ENCODE measurements at regions not wholly inside any gene's neighbourhood (a gene's known extent, or its start where the extent isn't known, plus 50 kb on each side); places are given as distances from the start of the nearest gene placed in this dataset.

GRCh38 chr11:98828986-98829708 is 191.6 kb upstream of the CNTN5 start:
- no peaks in the 10 kb centered on the region for H4K20me1 ChIP-seq (ENCODE audit: control insufficient read depth, insufficient read depth)
- no peak for TF ChIP-seq TCF7 (IDR thresholded peaks at IDR 0.05; ENCODE audit: borderline replicate concordance)
- no peak for TF ChIP-seq HDAC6 (IDR thresholded peaks at IDR 0.05; ENCODE audit: unreplicated experiment)
- no peak for TF ChIP-seq RELB (IDR thresholded peaks at IDR 0.05; ENCODE audit: low read depth)
- TF ChIP-seq GABPA (IDR thresholded peaks at IDR 0.05; ENCODE audit: low read depth), result no peak
- no peak for TF ChIP-seq PBX3 (IDR thresholded peaks at IDR 0.05; ENCODE audit: insufficient replicate concordance, low read depth, low read length)
- no peak for TF ChIP-seq FOXM1 (IDR thresholded peaks at IDR 0.05; ENCODE audit: low read depth, low read length)
- TF ChIP-seq KAT2A (conservative IDR thresholded peaks at IDR 0.05; ENCODE audit: control insufficient read depth, low read depth, low read length), result no peak
- TF ChIP-seq NFYB (IDR thresholded peaks at IDR 0.05; ENCODE audit: insufficient read depth, low read depth, low read length), result no peak
- TF ChIP-seq SMAD1 (IDR thresholded peaks at IDR 0.05; ENCODE audit: low read depth, partially characterized antibody), result no peak
- TF ChIP-seq ZNF207 (IDR thresholded peaks at IDR 0.05; ENCODE audit: borderline replicate concordance), result no peak
- TF ChIP-seq SIX5 (IDR thresholded peaks at IDR 0.05; ENCODE audit: low read depth, low read length, severe bottlenecking), result no peak
- TF ChIP-seq SUPT20H (IDR thresholded peaks at IDR 0.05; ENCODE audit: borderline replicate concordance, control insufficient read depth, low read depth, low read length), result no peak
- TF ChIP-seq BACH1 (IDR thresholded peaks at IDR 0.05; ENCODE audit: borderline replicate concordance), result no peak
- no peak for TF ChIP-seq CEBPZ (IDR thresholded peaks at IDR 0.05; ENCODE audit: low read depth, low read length)
- BruUV-seq (replicated peaks), result no TSS peak
- DNase-seq (ENCODE audit: low read depth, low spot score) (no peak), FAIRE-seq (no peak), ATAC-seq (no peak)
- H3K36me3 ChIP-seq (ENCODE audit: control insufficient read depth in 2 of 2, insufficient read depth in 2 of 2, low read length in 1 of 2), result no peaks in the 10 kb centered on the region
- ChIA-PET POLR2A (no interaction called here), CTCF (no interaction called here), SMC1A (ENCODE audit: uncharacterized antibody, unreplicated experiment) (no interaction called here), RAD21 (ENCODE audit: unreplicated experiment) (no interaction called here)
- H3K9me3 ChIP-seq (replicated peaks; ENCODE audit: control insufficient read depth, insufficient read depth, low read length), result no peaks in the 10 kb centered on the region
- H3K9ac ChIP-seq (ENCODE audit: control insufficient read depth, insufficient read depth, low read length), result no peak overlapping the region
- no peak overlapping the region for H2AFZ ChIP-seq (ENCODE audit: control insufficient read depth, low read depth, low read length)
- no peak overlapping the region for H3K4me3 ChIP-seq
- H3K27ac ChIP-seq (ENCODE audit: control insufficient read depth, insufficient read depth), result no peak overlapping the region
- in situ Hi-C loops (cut with MboI), result no loop called here
- intact Hi-C loops (cut with micrococcal nuclease; ENCODE audit: unreplicated experiment), result no loop called here
- H3K4me1 ChIP-seq (ENCODE audit: control insufficient read depth, insufficient read depth, low read length), result no peaks in the 10 kb centered on the region
- no peaks in the 10 kb centered on the region; a peak in 1 of 4 replicates for H3K27me3 ChIP-seq (replicated peaks in 1 of 2; ENCODE audit: control insufficient read depth in 2 of 2, insufficient read depth in 2 of 2, low read length in 1 of 2)
- H3K79me2 ChIP-seq (ENCODE audit: control insufficient read depth, insufficient read depth, low read length), result no peaks in the 10 kb centered on the region
- H3K4me2 ChIP-seq (ENCODE audit: control insufficient read depth, insufficient read depth), result no peak overlapping the region
- 0% methylated on average over 1 of the region's 1 CpG for WGBS (ENCODE audit: insufficient coverage, insufficient replicate concordance, low lambda C conversion rate, missing lambda C conversion rate)

Measured in GM12878 (cell line).